ENCODE measurements at regions not wholly inside any gene's neighbourhood (a gene's known extent, or its start where the extent isn't known, plus 50 kb on each side); places are given as distances from the start of the nearest gene placed in this dataset.
"Not testable (repeated sequence)": the region's sequence is repeated elsewhere in the genome, so short reads cannot be mapped to it uniquely, and the experiment has no call there.

- DNase-seq: no peak
These were observed 112.0 kb downstream of the NPTX2 start for GRCh38 chr7:98729121-98729520.

- no peak for DNase-seq
These were observed 113.2 kb downstream of the NPTX2 start for GRCh38 chr7:98730326-98730725.

- DNase-seq: no peak
These were observed 114.6 kb downstream of the NPTX2 start for GRCh38 chr7:98731651-98732050.

- peak; percentile 14 for DNase-seq
These were observed 116.0 kb downstream of the NPTX2 start for GRCh38 chr7:98733036-98733435.

- DNase-seq: no peak
These were observed 118.7 kb downstream of the NPTX2 start for GRCh38 chr7:98735801-98736200.

GRCh38 chr7:98736461-98736860 lies 119.4 kb downstream of the NPTX2 start:
- not testable (repeated sequence) for DNase-seq

GRCh38 chr7:98737176-98737575 lies 120.1 kb downstream of the NPTX2 start:
- DNase-seq: no peak

- DNase-seq: no peak
These were observed 123.6 kb downstream of the NPTX2 start for GRCh38 chr7:98740643-98741042.

- DNase-seq: peak; percentile 55
These were observed 124.0 kb downstream of the TMEM130 start for GRCh38 chr7:98745722-98746318.

GRCh38 chr7:98748090-98748489 lies 121.7 kb downstream of the TMEM130 start:
- no peak for DNase-seq

GRCh38 chr7:98753176-98753575 lies 116.6 kb downstream of the TMEM130 start:
- no peak for DNase-seq

- no peak for DNase-seq
These were observed 115.8 kb downstream of the TMEM130 start for GRCh38 chr7:98753989-98754479.

GRCh38 chr7:98755138-98755898 lies 114.5 kb downstream of the TMEM130 start:
- DNase-seq: no peak

- no peak for DNase-seq
These were observed 111.7 kb downstream of the TMEM130 start for GRCh38 chr7:98758157-98758556.

- no peak for DNase-seq
These were observed 109.6 kb downstream of the TMEM130 start for GRCh38 chr7:98760201-98760651.

- no peak for DNase-seq
These were observed 108.6 kb downstream of the TMEM130 start for GRCh38 chr7:98761225-98761624.

GRCh38 chr7:98762620-98763019 lies 107.2 kb downstream of the TMEM130 start:
- DNase-seq: no peak

- no peak for DNase-seq
These were observed 106.4 kb downstream of the TMEM130 start for GRCh38 chr7:98763441-98763840.

- DNase-seq: no peak
These were observed 104.9 kb downstream of the TMEM130 start for GRCh38 chr7:98764946-98765345.

- not testable (repeated sequence) for DNase-seq
These were observed 99.7 kb downstream of the TMEM130 start for GRCh38 chr7:98770085-98770484.

GRCh38 chr7:98771519-98771918 lies 98.3 kb downstream of the TMEM130 start:
- DNase-seq: no peak

- DNase-seq: no peak
These were observed 97.7 kb downstream of the TMEM130 start for GRCh38 chr7:98771941-98772603.

- no peak for DNase-seq
These were observed 94.9 kb downstream of the TMEM130 start for GRCh38 chr7:98774884-98775283.

- DNase-seq: no peak
These were observed 92.8 kb downstream of the TMEM130 start for GRCh38 chr7:98777051-98777450.

All from CD4-positive, alpha-beta T cell treated with Interleukin-21 for 1 hour (primary cell).